ENCODE measurements at regions not wholly inside any gene's neighbourhood (a gene's known extent, or its start where the extent isn't known, plus 50 kb on each side); places are given as distances from the start of the nearest gene placed in this dataset.

GRCh38 chr13:67574320-67575233, 344.4 kb upstream of the PCDH9 start:
- no peak for TF ChIP-seq CTCF (IDR thresholded peaks at IDR 0.05; ENCODE audit: insufficient read depth, low read length, poor library complexity, severe bottlenecking)
- TF ChIP-seq EZH2phosphoT487 (conservative IDR thresholded peaks at IDR 0.05; ENCODE audit: low read length): no peak
